Heart right ventricle (tissue), 16 donors: ENCODE measurements at regions not wholly inside any gene's neighbourhood (a gene's known extent, or its start where the extent isn't known, plus 50 kb on each side); places are given as distances from the start of the nearest gene placed in this dataset.

Experiments used
- ATAC-seq, 8 donors: fragments of 200-7000 bp; cut with Tn5 transposase; one replicate each; pipeline ENCODE4 v1.9.1; 2020; ENCODE audit warnings: mild to moderate bottlenecking in 8 of 8, moderate library complexity in 8 of 8, moderate number of reproducible peaks in 1 of 8
- DNase-seq, 2 donors: peaks; one replicate each; pipeline ENCODE4 v3.0.0-alpha.2; 2020
- H3K27ac ChIP-seq, 10 donors: fragments of 200-600 bp; sonication (generic) in 2 of 10; one replicate each; pipeline versions ENCODE4 v1.5.0 to v1.8.0; 2020 to 2022; ENCODE audit warnings: mild to moderate bottlenecking in 3 of 10
- H3K27me3 ChIP-seq, 7 donors: fragments of 200-600 bp; one replicate each; pipeline ENCODE4 v1.8.0; 2021 to 2022; ENCODE audit warnings: mild to moderate bottlenecking in 2 of 7
- H3K36me3 ChIP-seq, 9 donors: fragments of 200-600 bp; sonication (generic) in 1 of 9; one replicate each; pipeline versions ENCODE4 v1.5.0 to v1.8.0; 2020 to 2022; ENCODE audit warnings: mild to moderate bottlenecking in 2 of 9
- H3K4me1 ChIP-seq, 9 donors: fragments of 200-600 bp; sonication (generic) in 1 of 9; one replicate each; pipeline versions ENCODE4 v1.5.0 to v1.8.0; 2020 to 2022; ENCODE audit warnings: mild to moderate bottlenecking in 4 of 9
- H3K4me3 ChIP-seq, 10 donors: fragments of 200-600 bp; sonication (generic) in 2 of 10; one replicate each; pipeline versions ENCODE4 v1.5.0 to v1.8.0; 2020 to 2022; ENCODE audit warnings: mild to moderate bottlenecking in 7 of 10, moderate library complexity in 2 of 10
- H3K9me3 ChIP-seq, 11 donors: fragments of 200-600 bp in 10 of 11; sonication (generic) in 2 of 11; one replicate each; pipeline versions ENCODE4 v1.5.0 to v1.8.0; 2013 to 2022; ENCODE audit warnings: mild to moderate bottlenecking in 2 of 11, control low read depth in 1 of 11, moderate library complexity in 1 of 11
- CTCF ChIP-seq, 9 donors: fragments of 200-600 bp; sonication (generic) in 2 of 9; IDR thresholded peaks; one replicate each; pipeline versions ENCODE4 v1.5.0 to v1.8.0; 2021 to 2022; ENCODE audit warnings: antibody characterized with exemption in 9 of 9, mild to moderate bottlenecking in 5 of 9, moderate library complexity in 1 of 9
- WGBS, 2 donors: extraction: QIAGEN DNeasy Blood & Tissue Kit; methylation state at CpG; one replicate each; pipeline ENCODE4 v1.1.7; 2013; ENCODE audit warnings: inconsistent platforms in 1 of 2; 5-methylcytosine and 5-hydroxymethylcytosine counted together
- intact Hi-C, 10 donors: fragments of 100-400 bp; cut with DNase I; formaldehyde crosslinking; loops; one replicate each; pipeline versions ENCODE4 v1.11.1 to v1.14.2; 2022
- donor health status: Arrhythmogenic right ventricular cardiomyopathy.
- donor health status: ischemic (EF 13 %, LVEDD 7.1; RV severe dilation, severe dysfunction).
- donor health status: healthy with polysubstance abuse.
- donor health status: DM: no; HTN: yes; CAD: no.
- donor health status: DM: no; HTN: no; CAD: no.
- donor health status: ischemic (EF 25% LVEDD 6.9; RV normal size, moderate dysfunction).
- donor health status: ischemic (EF 25% LVEDD 5.7; RV mildly dilated, moderate dysfunction).
- donor health status: healthy.
- donor health status: DM: yes; HTN: yes; CAD: no.
- donor health status: Ischemic cardiomyopathy.
- donor health status: ischemic (EF 35%, LVEDD 5.7; RV mildly dilated, moderate dysfunction).
- donor health status: nonischemic (EF 11% LVEDD 7.7; RV severe dilation, severe dysfunction).
- donor health status: DM: yes; HTN: yes; CAD: no.
- donor health status: PGD.
- donor health status: ischemic (EF 29% LVEDD 5.4; RV normal size, mild dysfunction).
- donor health status: nonischemic (EF 23%, LVEDD 6.1; RV moderate dilation, normal function).

DNA sequence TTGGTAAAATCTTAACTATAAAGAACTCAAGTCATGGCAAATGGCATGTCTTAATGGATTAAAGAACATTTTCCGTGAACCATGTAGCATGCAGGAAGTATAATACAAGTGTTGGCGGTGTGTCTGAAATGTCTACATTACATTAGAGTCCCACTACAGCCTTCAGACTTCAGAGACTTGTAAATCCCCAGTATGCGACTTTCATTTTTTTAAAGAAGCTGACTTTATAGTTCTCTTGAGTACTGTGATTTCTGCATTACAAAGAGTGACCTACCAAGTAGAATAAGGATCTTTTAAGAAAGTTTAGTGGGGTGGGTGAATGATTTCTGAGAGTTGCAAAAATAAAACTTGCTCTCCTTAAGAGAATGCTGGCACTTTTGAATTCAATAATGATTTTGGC is 140.7 kb upstream of the FN1 start:
- H3K4me3 ChIP-seq, result no peak overlapping the region
- H3K9me3 ChIP-seq, result peaks cover 0 to 2% (median 0%) of the 10 kb centered on the region in 11 donors
- TF ChIP-seq CTCF (IDR thresholded peaks at IDR 0.05), result no peak
- no peak for ATAC-seq
- H3K27me3 ChIP-seq, result no peaks in the 10 kb centered on the region
- peaks cover 0 to 17% (median 0%) of the 10 kb centered on the region in 9 donors for H3K4me1 ChIP-seq
- no peaks in the 10 kb centered on the region for H3K36me3 ChIP-seq
- intact Hi-C loops, result no loop called here
- no peak overlapping the region for H3K27ac ChIP-seq
- DNase-seq, result no peak
- WGBS, 2 donors, result 95 to 97% methylated on average over 3 of the region's 3 CpGs

GRCh38 chr2:215573496-215573895 is 137.6 kb upstream of the FN1 start:
- TF ChIP-seq CTCF (IDR thresholded peaks at IDR 0.05), result no peak
- intact Hi-C loops, result loop anchor here in 1 of 10 donors (5.0 kb wide), 1 partner anchor 36 kb away; no protein-coding TSS in a partner anchor
- no peak overlapping the region for H3K4me3 ChIP-seq
- H3K36me3 ChIP-seq, result no peaks in the 10 kb centered on the region
- peak overlapping the region in 5 of 10 donors; percentile 17 to 53 (median 47) for H3K27ac ChIP-seq
- H3K27me3 ChIP-seq, result no peaks in the 10 kb centered on the region
- H3K4me1 ChIP-seq, result peaks cover 0 to 12% (median 0%) of the 10 kb centered on the region in 9 donors
- peaks cover 0 to 2% (median 0%) of the 10 kb centered on the region in 11 donors for H3K9me3 ChIP-seq
- ATAC-seq (peak in 5 of 8 donors; percentile 27 to 67 (median 45)), DNase-seq (no peak)

DNA sequence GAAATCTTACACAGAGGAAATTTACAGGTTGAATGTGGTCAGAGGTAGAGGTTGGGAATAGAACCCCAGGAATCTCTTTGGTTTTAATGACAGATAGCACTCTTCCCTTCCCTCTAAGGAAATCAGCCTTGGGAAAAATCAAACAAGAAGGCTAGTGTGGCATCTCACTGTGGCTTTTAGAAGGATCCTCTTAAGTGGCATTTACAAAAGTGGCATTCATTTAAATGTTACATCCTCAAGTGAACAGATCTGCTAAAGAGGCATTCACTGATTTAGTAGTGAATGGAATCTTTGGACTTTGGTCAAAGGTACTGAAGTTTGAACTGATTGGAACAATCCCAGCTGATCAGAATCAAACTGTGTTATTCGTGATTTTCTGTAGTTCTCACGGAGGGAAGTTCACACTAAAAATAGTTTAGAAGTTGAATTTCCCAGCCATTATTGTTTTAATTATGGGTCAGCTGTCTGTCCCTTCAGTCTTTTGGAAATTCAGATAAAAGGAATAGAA is 136.5 kb upstream of the FN1 start:
- H3K27ac ChIP-seq, result peak overlapping the region in 1 of 10 donors; percentile 3
- H3K4me1 ChIP-seq, result peaks cover 0 to 12% (median 0%) of the 10 kb centered on the region in 9 donors
- peak in 1 of 8 donors; percentile 30 for ATAC-seq
- WGBS, 2 donors, result 35 to 63% methylated on average over 2 of the region's 2 CpGs
- no peak for DNase-seq
- intact Hi-C loops, result loop anchor here in 1 of 10 donors (5.0 kb wide), 1 partner anchor 35 kb away; no protein-coding TSS in a partner anchor
- H3K4me3 ChIP-seq, result no peak overlapping the region
- no peak for TF ChIP-seq CTCF (IDR thresholded peaks at IDR 0.05)
- H3K9me3 ChIP-seq, result peaks cover 0 to 2% (median 0%) of the 10 kb centered on the region in 11 donors
- H3K27me3 ChIP-seq, result no peaks in the 10 kb centered on the region
- no peaks in the 10 kb centered on the region for H3K36me3 ChIP-seq

GRCh38 chr2:215571689-215572088 is 135.8 kb upstream of the FN1 start:
- ATAC-seq (no peak), DNase-seq (no peak)
- Histone ChIP-seq H3K9me3 (peaks cover 0 to 2% (median 0%) of the 10 kb centered on the region in 11 donors), H3K4me1 (peaks cover 0 to 12% (median 0%) of the 10 kb centered on the region in 9 donors), H3K27ac (peak overlapping the region in 1 of 10 donors; percentile 3), H3K4me3 (no peak overlapping the region), H3K36me3 (no peaks in the 10 kb centered on the region), H3K27me3 (no peaks in the 10 kb centered on the region)
- TF ChIP-seq CTCF (IDR thresholded peaks at IDR 0.05), result no peak
- intact Hi-C loops, result loop anchor here in 1 of 10 donors (5.0 kb wide), 1 partner anchor 34 kb away; no protein-coding TSS in a partner anchor
- 28 to 30% methylated on average over 1 of the region's 1 CpG for WGBS, 2 donors
